Loucy (cell line): ENCODE measurements at regions not wholly inside any gene's neighbourhood (a gene's known extent, or its start where the extent isn't known, plus 50 kb on each side); places are given as distances from the start of the nearest gene placed in this dataset.

Experiments
- H2AFZ ChIP-seq: fragments of 200-600 bp; sonication (generic); 2 replicates; pipeline ENCODE4 v1.6.0; 2016; ENCODE audit warnings: antibody characterized with exemption, mild to moderate bottlenecking, low read length, moderate library complexity
- H3F3A ChIP-seq: fragments of 200-600 bp; 2 replicates; pipeline ENCODE4 v1.6.0; 2016; ENCODE audit warnings: antibody characterized with exemption, low read depth, mild to moderate bottlenecking
- H3K27me3 ChIP-seq: fragments of 200-600 bp; sonication (generic); 2 replicates; pipeline ENCODE4 v1.6.1; 2014; ENCODE audit warnings: low read length, mild to moderate bottlenecking; ENCODE audit not compliant: insufficient read depth, poor library complexity, severe bottlenecking
- H3K36me3 ChIP-seq: fragments of 200-600 bp; sonication (generic); 2 replicates; pipeline ENCODE4 v1.6.1; 2016; ENCODE audit warnings: low read length; ENCODE audit not compliant: insufficient read depth
- H3K4me1 ChIP-seq: fragments of 200-600 bp; sonication (generic); 2 replicates; pipeline ENCODE4 v1.5.1; 2014; ENCODE audit warnings: low read length, mild to moderate bottlenecking; ENCODE audit not compliant: insufficient read depth, poor library complexity, severe bottlenecking
- H3K4me2 ChIP-seq: fragments of 200-600 bp; sonication (generic); 2 replicates; pipeline ENCODE4 v1.6.0; 2014; ENCODE audit warnings: antibody characterized with exemption, low read length, low read depth, mild to moderate bottlenecking; ENCODE audit not compliant: poor library complexity, severe bottlenecking
- H3K4me3 ChIP-seq: fragments of 200-600 bp; sonication (generic); 2 replicates; pipeline ENCODE4 v1.5.1; 2014; ENCODE audit warnings: low read length, mild to moderate bottlenecking, mixed read lengths; ENCODE audit not compliant: poor library complexity, severe bottlenecking
- H3K79me2 ChIP-seq: fragments of 200-600 bp; sonication (generic); 2 replicates; pipeline ENCODE4 v1.6.1; 2014; ENCODE audit warnings: low read length; ENCODE audit not compliant: insufficient read depth
- H3K9ac ChIP-seq: fragments of 200-600 bp; sonication (generic); 2 replicates; pipeline ENCODE4 v1.6.0; 2014; ENCODE audit warnings: mild to moderate bottlenecking, low read depth, low read length, moderate library complexity; ENCODE audit not compliant: poor library complexity, severe bottlenecking
- H3K9me2 ChIP-seq: fragments of 200-600 bp; sonication (generic); replicated peaks from 2 replicates; pipeline ENCODE4 v1.6.1; 2016; ENCODE audit warnings: low read depth, low read length, mixed read lengths
- H3K9me3 ChIP-seq: fragments of 200-600 bp; sonication (generic); 2 replicates; pipeline ENCODE4 v1.6.1; 2014; ENCODE audit warnings: mild to moderate bottlenecking, antibody characterized with exemption, low read length, low read depth; ENCODE audit not compliant: insufficient read depth
- H4K20me1 ChIP-seq: fragments of 200-600 bp; sonication (generic); 2 replicates; pipeline ENCODE4 v1.6.0; 2014; ENCODE audit warnings: antibody characterized with exemption, low read length, mild to moderate bottlenecking; ENCODE audit not compliant: insufficient read depth, poor library complexity, severe bottlenecking
- CTCF ChIP-seq: fragments of 200-600 bp; sonication (generic); conservative IDR thresholded peaks from 2 replicates; pipeline ENCODE4 v1.5.1; 2014; ENCODE audit warnings: mild to moderate bottlenecking, antibody characterized with exemption, low read length
- EZH2phosphoT487 ChIP-seq: fragments of 200-600 bp; IDR thresholded peaks from 2 replicates; pipeline ENCODE4 v1.6.1; 2018; ENCODE audit warnings: antibody characterized with exemption, mild to moderate bottlenecking, moderate library complexity, borderline replicate concordance

GRCh38 chr2:189298038-189298437 lies 118.5 kb upstream of the COL5A2 start:
- Histone ChIP-seq H4K20me1 (no peaks in the 10 kb centered on the region), H2AFZ (peak overlapping the region; percentile 26; the same call in 1 of the 2 replicates), H3F3A (no peaks in the 10 kb centered on the region; the same call in 1 of the 2 replicates), H3K9me3 (no peaks in the 10 kb centered on the region), H3K4me3 (no peak overlapping the region), H3K9ac (no peak overlapping the region), H3K79me2 (no peaks in the 10 kb centered on the region), H3K9me2 (no peaks in the 10 kb centered on the region), H3K27me3 (no peaks in the 10 kb centered on the region), H3K36me3 (no peaks in the 10 kb centered on the region), H3K4me2 (peak overlapping the region; percentile 47), H3K4me1 (peaks cover 58% of the 10 kb centered on the region)
- TF ChIP-seq EZH2phosphoT487 (no peak), CTCF (no peak)

DNA sequence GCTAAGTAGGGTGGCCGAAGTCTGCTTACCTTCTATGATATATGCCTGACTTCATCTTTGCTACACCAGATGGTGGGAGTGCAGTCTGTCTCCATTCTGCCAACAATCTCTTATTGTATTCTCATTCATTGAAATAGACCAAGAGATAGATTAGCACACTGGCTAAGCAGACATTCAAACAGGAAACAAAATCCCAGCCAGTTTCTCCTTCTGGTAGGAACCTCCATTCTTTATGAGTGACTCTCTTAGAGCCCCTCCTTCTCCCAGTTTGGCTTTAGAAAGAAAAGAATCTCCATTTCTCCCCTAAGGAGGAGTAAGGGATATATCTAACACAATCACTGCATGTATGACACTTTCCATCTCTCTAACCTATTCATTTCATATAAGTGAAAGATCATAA lies 118.9 kb upstream of the COL5A2 start:
- Histone ChIP-seq H2AFZ (peak overlapping the region; percentile 26), H3F3A (no peaks in the 10 kb centered on the region; the same call in 1 of the 2 replicates), H3K4me2 (peak overlapping the region; percentile 47), H3K9me3 (no peaks in the 10 kb centered on the region), H3K36me3 (no peaks in the 10 kb centered on the region), H3K9me2 (no peaks in the 10 kb centered on the region), H3K27me3 (no peaks in the 10 kb centered on the region), H3K79me2 (no peaks in the 10 kb centered on the region), H3K4me3 (no peak overlapping the region), H3K9ac (no peak overlapping the region), H3K4me1 (peaks cover 62% of the 10 kb centered on the region), H4K20me1 (no peaks in the 10 kb centered on the region)
- no peak for TF ChIP-seq CTCF

DNA sequence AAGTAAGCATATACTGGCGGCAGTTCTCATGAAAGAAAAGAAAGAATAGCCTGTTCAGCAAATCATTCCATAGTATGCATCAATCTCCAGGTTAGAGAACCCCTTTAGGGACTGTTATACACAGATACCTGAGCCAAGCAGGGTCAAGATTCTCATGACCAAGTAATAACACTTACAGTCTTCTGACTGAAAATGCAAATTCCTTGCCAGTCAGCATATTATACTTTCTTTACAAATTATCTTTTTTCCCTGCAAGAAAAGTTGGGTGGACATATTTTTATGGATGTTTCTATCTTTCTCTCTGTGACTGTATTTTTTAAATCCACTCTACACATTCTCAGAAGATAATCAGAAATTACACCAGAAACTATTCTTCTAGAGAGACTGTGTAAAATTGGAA lies 120.4 kb upstream of the COL5A2 start:
- peak overlapping the region; percentile 63 for H3K4me3 ChIP-seq
- H3K79me2 ChIP-seq: no peaks in the 10 kb centered on the region
- no peaks in the 10 kb centered on the region for H4K20me1 ChIP-seq
- no peaks in the 10 kb centered on the region for H3K9me2 ChIP-seq
- no peak overlapping the region for H3K9ac ChIP-seq
- TF ChIP-seq EZH2phosphoT487 (no peak), CTCF (no peak)
- H2AFZ ChIP-seq: peak overlapping the region; percentile 81; the same call in 1 of the 2 replicates
- no peaks in the 10 kb centered on the region for H3K9me3 ChIP-seq
- H3F3A ChIP-seq: no peaks in the 10 kb centered on the region; the same call in 1 of the 2 replicates
- no peaks in the 10 kb centered on the region for H3K27me3 ChIP-seq
- H3K4me1 ChIP-seq: peaks cover 75% of the 10 kb centered on the region
- no peaks in the 10 kb centered on the region for H3K36me3 ChIP-seq
- no peak overlapping the region for H3K4me2 ChIP-seq
